ENCODE measurements at regions not wholly inside any gene's neighbourhood (a gene's known extent, or its start where the extent isn't known, plus 50 kb on each side); places are given as distances from the start of the nearest gene placed in this dataset.

DNA sequence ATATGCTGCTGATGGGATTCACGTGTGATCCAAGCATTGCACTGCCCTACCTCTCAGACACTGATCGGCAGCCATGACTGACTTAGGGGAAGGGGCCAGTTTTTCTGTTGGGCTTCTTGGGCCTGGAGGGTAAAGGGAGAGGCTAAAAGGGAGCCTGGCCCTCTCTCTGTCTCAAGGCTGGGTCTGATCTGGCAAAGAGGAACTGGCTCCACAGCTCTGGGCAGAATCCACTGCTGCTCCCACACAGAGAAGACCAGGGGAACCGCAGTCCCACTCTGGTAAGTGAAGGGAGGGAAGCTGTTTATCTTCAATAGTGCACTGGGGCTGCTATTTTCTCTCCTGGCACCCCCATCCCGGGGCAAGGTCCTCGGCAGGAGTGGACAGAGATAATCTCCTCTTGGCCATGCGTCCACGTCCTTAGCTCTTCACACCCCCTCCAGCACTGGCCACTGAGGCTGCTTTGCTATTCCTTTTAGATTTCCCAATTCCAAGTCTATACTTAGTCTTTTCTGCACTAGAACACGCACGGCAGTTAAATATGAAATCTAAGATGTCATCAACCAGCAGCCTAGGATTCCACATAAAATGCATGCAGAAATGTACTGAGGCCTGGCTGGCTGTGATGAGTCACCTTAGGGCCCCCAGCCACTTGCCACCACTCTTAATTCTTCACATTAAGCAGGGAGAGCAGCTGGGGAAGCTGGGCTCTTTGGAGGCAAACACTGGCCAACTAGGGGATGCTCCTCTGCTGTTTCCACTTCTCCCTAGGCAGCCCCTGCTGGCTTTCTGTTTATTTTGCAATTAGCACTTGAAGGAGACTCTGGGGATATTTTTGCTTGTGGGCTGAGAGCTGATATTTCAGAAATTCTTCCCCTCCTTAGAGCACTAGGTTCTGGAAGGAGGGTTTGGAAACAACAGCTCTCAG, 87.8 kb upstream of the ARMC2 start:
- TF ChIP-seq, protein P1, sequence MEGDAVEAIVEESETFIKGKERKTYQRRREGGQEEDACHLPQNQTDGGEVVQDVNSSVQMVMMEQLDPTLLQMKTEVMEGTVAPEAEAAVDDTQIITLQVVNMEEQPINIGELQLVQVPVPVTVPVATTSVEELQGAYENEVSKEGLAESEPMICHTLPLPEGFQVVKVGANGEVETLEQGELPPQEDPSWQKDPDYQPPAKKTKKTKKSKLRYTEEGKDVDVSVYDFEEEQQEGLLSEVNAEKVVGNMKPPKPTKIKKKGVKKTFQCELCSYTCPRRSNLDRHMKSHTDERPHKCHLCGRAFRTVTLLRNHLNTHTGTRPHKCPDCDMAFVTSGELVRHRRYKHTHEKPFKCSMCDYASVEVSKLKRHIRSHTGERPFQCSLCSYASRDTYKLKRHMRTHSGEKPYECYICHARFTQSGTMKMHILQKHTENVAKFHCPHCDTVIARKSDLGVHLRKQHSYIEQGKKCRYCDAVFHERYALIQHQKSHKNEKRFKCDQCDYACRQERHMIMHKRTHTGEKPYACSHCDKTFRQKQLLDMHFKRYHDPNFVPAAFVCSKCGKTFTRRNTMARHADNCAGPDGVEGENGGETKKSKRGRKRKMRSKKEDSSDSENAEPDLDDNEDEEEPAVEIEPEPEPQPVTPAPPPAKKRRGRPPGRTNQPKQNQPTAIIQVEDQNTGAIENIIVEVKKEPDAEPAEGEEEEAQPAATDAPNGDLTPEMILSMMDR (conservative IDR thresholded peaks at IDR 0.05 in 1 of 2, IDR thresholded peaks at IDR 0.05 in 1 of 2; ENCODE audit: low read depth in 1 of 2, low read length in 2 of 2), result no peak
- no peak for TF ChIP-seq EZH2 (IDR thresholded peaks at IDR 0.05; ENCODE audit: low read length, missing control alignments)
